GM23338 (cell line): ENCODE measurements at regions not wholly inside any gene's neighbourhood (a gene's known extent, or its start where the extent isn't known, plus 50 kb on each side); places are given as distances from the start of the nearest gene placed in this dataset.

Experiments used
- ATAC-seq: fragments of 200-7000 bp; cut with Tn5 transposase; 3 replicates; pipeline ENCODE4 v1.9.1; 2020
- DNase-seq: peaks from one replicate; pipeline ENCODE4 v3.0.0-alpha.2; 2015; ENCODE audit warnings: low spot score
- H2AFZ ChIP-seq: fragments of 200-600 bp; sonication (generic); 2 replicates; pipeline ENCODE4 v1.8.0; 2016; ENCODE audit warnings: antibody characterized with exemption, mild to moderate bottlenecking, moderate library complexity
- H3F3A ChIP-seq: fragments of 200-600 bp; sonication (generic); replicated peaks from 2 replicates; pipeline ENCODE4 v1.8.0; 2017; ENCODE audit warnings: antibody characterized with exemption, mixed run types, low read depth
- H3K27ac ChIP-seq: fragments of 200-600 bp; sonication (generic); 2 replicates; pipeline ENCODE4 v1.6.1; 2016; ENCODE audit warnings: low read depth
- H3K27me3 ChIP-seq: fragments of 200-600 bp; sonication (generic); 2 replicates; pipeline ENCODE4 v1.8.0; 2016; ENCODE audit warnings: mild to moderate bottlenecking, mixed run types, moderate library complexity; ENCODE audit not compliant: insufficient read depth
- H3K36me3 ChIP-seq: fragments of 200-600 bp; sonication (generic); 2 replicates; pipeline ENCODE4 v1.8.0; 2016; ENCODE audit warnings: mild to moderate bottlenecking; ENCODE audit not compliant: insufficient read depth
- H3K4me1 ChIP-seq: fragments of 200-600 bp; sonication (generic); 2 replicates; pipeline ENCODE4 v1.8.0; 2016; ENCODE audit warnings: mild to moderate bottlenecking, moderate library complexity; ENCODE audit not compliant: insufficient read depth
- H3K4me2 ChIP-seq: fragments of 200-600 bp; sonication (generic); 2 replicates; pipeline ENCODE4 v1.7.1; 2017; ENCODE audit warnings: mixed run types
- H3K4me3 ChIP-seq: fragments of 200-600 bp; sonication (generic); 2 replicates; pipeline ENCODE4 v1.6.1; 2016; ENCODE audit warnings: mixed run types
- H3K79me2 ChIP-seq: fragments of 200-600 bp; sonication (generic); replicated peaks from 2 replicates; pipeline ENCODE4 v1.8.0; 2017; ENCODE audit warnings: mild to moderate bottlenecking; ENCODE audit not compliant: insufficient read depth
- H3K9me2 ChIP-seq: fragments of 200-600 bp; sonication (generic); 2 replicates; pipeline ENCODE4 v1.8.0; 2017; ENCODE audit not compliant: insufficient read depth
- H4K20me1 ChIP-seq: fragments of 200-600 bp; sonication (generic); replicated peaks from 2 replicates; pipeline ENCODE4 v1.8.0; 2017; ENCODE audit warnings: mild to moderate bottlenecking; ENCODE audit not compliant: insufficient read depth
- H3K27ac Mint-ChIP-seq: 2 replicates; pipeline ENCODE4 v1.8.0; 2020; ENCODE audit warnings: inconsistent platforms, mild to moderate bottlenecking, moderate library complexity, mixed read lengths
- H3K27me3 Mint-ChIP-seq: 3 replicates; pipeline ENCODE4 v1.8.0; 2022; ENCODE audit warnings: low read depth, mild to moderate bottlenecking, moderate library complexity, mixed read lengths, inconsistent platforms; ENCODE audit not compliant: insufficient read depth, poor library complexity
- H3K36me3 Mint-ChIP-seq: 3 replicates; pipeline ENCODE4 v1.8.0; 2021; ENCODE audit warnings: low read depth, mild to moderate bottlenecking, inconsistent platforms, moderate library complexity, mixed read lengths
- H3K4me1 Mint-ChIP-seq: 3 replicates; pipeline ENCODE4 v1.8.0; 2020; ENCODE audit warnings: mild to moderate bottlenecking, inconsistent platforms, mixed read lengths
- H3K4me3 Mint-ChIP-seq: 3 replicates; pipeline ENCODE4 v1.8.0; 2021; ENCODE audit warnings: moderate library complexity, mild to moderate bottlenecking, inconsistent platforms, mixed read lengths
- H3K9me3 Mint-ChIP-seq: 3 replicates; pipeline ENCODE4 v1.8.0; 2020; ENCODE audit warnings: moderate library complexity, mild to moderate bottlenecking, inconsistent platforms, mixed read lengths
- CREB1 ChIP-seq: fragments of 250-450 bp; sonication (Bioruptor Pico); IDR thresholded peaks from 2 replicates; pipeline ENCODE4 v1.5.0; 2020; ENCODE audit warnings: low read depth, mild to moderate bottlenecking, moderate library complexity
- EZH2phosphoT487 ChIP-seq: fragments of 200-600 bp; sonication (generic); IDR thresholded peaks from one replicate; pipeline ENCODE4 v1.8.1; 2018; ENCODE audit warnings: antibody characterized with exemption; ENCODE audit not compliant: unreplicated experiment
- NANOG ChIP-seq: IDR thresholded peaks from 2 replicates; pipeline ENCODE4 v1.6.1; 2016; ENCODE audit warnings: antibody characterized with exemption, borderline replicate concordance
- POLR2AphosphoS5 ChIP-seq: IDR thresholded peaks from 2 replicates; pipeline ENCODE4 v1.6.1; 2016; ENCODE audit warnings: antibody characterized with exemption, low read depth
- STAT1 ChIP-seq: IDR thresholded peaks from one replicate; pipeline ENCODE4 v1.6.1; 2016; ENCODE audit warnings: antibody characterized with exemption; ENCODE audit not compliant: unreplicated experiment
- ZNF331 ChIP-seq: fragments of 250-450 bp; sonication (Bioruptor Pico); IDR thresholded peaks from 2 replicates; pipeline ENCODE4 v1.5.0; 2020; ENCODE audit warnings: low read depth, mild to moderate bottlenecking, moderate library complexity
- TF ChIP-seq, protein P1 (sequence below): fragments of 250-450 bp; sonication (Bioruptor Pico); IDR thresholded peaks from 2 replicates; pipeline ENCODE4 v1.5.0; 2020; ENCODE audit warnings: mild to moderate bottlenecking, moderate library complexity
- TF ChIP-seq, protein P2 (sequence below), 2 experiments: fragments of 200-600 bp in 1 of 2; sonication (generic) in 1 of 2; conservative IDR thresholded peaks; 2 replicates each; pipeline versions ENCODE4 v1.5.1 to v1.6.1; 2016 to 2017; ENCODE audit warnings: antibody characterized with exemption in 2 of 2, low read depth in 2 of 2, mild to moderate bottlenecking in 2 of 2, moderate library complexity in 1 of 2

DNA sequence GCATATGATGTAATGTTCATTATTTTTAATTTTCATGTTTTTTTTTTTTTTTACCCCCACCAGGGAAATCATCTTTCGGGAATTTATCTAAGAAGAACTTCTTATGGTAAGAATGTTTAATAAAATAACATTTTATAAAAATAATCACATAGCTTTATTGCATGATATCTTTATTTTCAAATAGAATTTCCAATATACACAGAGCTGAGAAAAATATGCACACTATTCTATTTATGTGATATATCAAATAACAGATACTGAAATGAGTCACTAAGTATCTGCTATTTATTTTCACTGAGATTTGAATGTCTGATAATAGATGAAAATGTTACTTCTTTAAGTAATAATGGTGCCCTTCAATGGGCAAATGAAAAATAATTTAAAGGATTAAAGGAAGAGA, 1217.3 kb downstream of the MAT2B start (continued):
- TF ChIP-seq, protein P1, sequence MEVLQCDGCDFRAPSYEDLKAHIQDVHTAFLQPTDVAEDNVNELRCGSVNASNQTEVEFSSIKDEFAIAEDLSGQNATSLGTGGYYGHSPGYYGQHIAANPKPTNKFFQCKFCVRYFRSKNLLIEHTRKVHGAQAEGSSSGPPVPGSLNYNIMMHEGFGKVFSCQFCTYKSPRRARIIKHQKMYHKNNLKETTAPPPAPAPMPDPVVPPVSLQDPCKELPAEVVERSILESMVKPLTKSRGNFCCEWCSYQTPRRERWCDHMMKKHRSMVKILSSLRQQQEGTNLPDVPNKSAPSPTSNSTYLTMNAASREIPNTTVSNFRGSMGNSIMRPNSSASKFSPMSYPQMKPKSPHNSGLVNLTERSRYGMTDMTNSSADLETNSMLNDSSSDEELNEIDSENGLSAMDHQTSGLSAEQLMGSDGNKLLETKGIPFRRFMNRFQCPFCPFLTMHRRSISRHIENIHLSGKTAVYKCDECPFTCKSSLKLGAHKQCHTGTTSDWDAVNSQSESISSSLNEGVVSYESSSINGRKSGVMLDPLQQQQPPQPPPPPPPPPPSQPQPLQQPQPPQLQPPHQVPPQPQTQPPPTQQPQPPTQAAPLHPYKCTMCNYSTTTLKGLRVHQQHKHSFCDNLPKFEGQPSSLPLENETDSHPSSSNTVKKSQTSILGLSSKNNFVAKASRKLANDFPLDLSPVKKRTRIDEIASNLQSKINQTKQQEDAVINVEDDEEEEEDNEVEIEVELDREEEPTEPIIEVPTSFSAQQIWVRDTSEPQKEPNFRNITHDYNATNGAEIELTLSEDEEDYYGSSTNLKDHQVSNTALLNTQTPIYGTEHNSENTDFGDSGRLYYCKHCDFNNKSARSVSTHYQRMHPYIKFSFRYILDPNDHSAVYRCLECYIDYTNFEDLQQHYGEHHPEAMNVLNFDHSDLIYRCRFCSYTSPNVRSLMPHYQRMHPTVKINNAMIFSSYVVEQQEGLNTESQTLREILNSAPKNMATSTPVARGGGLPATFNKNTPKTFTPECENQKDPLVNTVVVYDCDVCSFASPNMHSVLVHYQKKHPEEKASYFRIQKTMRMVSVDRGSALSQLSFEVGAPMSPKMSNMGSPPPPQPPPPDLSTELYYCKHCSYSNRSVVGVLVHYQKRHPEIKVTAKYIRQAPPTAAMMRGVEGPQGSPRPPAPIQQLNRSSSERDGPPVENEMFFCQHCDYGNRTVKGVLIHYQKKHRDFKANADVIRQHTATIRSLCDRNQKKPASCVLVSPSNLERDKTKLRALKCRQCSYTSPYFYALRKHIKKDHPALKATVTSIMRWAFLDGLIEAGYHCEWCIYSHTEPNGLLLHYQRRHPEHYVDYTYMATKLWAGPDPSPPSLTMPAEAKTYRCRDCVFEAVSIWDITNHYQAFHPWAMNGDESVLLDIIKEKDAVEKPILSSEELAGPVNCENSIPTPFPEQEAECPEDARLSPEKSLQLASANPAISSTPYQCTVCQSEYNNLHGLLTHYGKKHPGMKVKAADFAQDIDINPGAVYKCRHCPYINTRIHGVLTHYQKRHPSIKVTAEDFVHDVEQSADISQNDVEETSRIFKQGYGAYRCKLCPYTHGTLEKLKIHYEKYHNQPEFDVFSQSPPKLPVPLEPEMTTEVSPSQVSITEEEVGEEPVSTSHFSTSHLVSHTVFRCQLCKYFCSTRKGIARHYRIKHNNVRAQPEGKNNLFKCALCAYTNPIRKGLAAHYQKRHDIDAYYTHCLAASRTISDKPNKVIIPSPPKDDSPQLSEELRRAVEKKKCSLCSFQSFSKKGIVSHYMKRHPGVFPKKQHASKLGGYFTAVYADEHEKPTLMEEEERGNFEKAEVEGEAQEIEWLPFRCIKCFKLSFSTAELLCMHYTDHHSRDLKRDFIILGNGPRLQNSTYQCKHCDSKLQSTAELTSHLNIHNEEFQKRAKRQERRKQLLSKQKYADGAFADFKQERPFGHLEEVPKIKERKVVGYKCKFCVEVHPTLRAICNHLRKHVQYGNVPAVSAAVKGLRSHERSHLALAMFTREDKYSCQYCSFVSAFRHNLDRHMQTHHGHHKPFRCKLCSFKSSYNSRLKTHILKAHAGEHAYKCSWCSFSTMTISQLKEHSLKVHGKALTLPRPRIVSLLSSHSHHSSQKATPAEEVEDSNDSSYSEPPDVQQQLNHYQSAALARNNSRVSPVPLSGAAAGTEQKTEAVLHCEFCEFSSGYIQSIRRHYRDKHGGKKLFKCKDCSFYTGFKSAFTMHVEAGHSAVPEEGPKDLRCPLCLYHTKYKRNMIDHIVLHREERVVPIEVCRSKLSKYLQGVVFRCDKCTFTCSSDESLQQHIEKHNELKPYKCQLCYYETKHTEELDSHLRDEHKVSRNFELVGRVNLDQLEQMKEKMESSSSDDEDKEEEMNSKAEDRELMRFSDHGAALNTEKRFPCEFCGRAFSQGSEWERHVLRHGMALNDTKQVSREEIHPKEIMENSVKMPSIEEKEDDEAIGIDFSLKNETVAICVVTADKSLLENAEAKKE (CRISPR knock-in tag), result no peak

DNA sequence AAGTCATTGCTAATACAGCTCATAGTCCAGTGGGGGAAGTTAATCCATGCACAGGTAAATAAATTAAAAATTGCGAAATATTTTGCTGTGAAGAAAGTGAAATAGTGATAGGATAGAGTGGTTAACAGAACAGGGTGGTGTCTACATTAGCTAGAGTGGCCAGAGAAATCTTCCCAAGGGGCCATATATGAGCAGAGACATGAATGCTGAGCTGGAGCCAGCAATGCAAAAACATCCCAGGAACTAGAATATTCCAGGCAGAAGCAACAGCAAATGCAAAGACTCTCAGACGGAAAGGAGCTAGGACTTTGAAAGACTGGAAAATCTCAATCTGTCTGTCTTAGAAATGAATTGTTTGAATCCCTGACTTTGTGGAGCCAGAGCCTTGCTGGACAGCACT, 1221.6 kb downstream of the MAT2B start:
- no peaks in the 10 kb centered on the region for H3F3A ChIP-seq
- Mint-ChIP-seq H3K27me3 (no peaks in the 10 kb centered on the region), H3K4me3 (no peak overlapping the region), H3K27ac (no peak overlapping the region), H3K4me1 (no peaks in the 10 kb centered on the region), H3K36me3 (no peaks in the 10 kb centered on the region), H3K9me3 (no peaks in the 10 kb centered on the region)
- no peak overlapping the region for H2AFZ ChIP-seq
- ATAC-seq, result no peak
- no peak for DNase-seq
- no peaks in the 10 kb centered on the region for H4K20me1 ChIP-seq
- H3K4me1 ChIP-seq, result no peaks in the 10 kb centered on the region
- no peaks in the 10 kb centered on the region for H3K79me2 ChIP-seq
- no peak overlapping the region for H3K4me2 ChIP-seq
- H3K27me3 ChIP-seq, result no peaks in the 10 kb centered on the region
- H3K36me3 ChIP-seq, result no peaks in the 10 kb centered on the region
- H3K9me2 ChIP-seq, result no peaks in the 10 kb centered on the region
- H3K4me3 ChIP-seq, result no peak overlapping the region
- no peak overlapping the region for H3K27ac ChIP-seq
- TF ChIP-seq POLR2AphosphoS5, result no peak
- TF ChIP-seq STAT1, result no peak
- TF ChIP-seq, protein P1 (CRISPR knock-in tag), result no peak
- TF ChIP-seq, protein P2, sequence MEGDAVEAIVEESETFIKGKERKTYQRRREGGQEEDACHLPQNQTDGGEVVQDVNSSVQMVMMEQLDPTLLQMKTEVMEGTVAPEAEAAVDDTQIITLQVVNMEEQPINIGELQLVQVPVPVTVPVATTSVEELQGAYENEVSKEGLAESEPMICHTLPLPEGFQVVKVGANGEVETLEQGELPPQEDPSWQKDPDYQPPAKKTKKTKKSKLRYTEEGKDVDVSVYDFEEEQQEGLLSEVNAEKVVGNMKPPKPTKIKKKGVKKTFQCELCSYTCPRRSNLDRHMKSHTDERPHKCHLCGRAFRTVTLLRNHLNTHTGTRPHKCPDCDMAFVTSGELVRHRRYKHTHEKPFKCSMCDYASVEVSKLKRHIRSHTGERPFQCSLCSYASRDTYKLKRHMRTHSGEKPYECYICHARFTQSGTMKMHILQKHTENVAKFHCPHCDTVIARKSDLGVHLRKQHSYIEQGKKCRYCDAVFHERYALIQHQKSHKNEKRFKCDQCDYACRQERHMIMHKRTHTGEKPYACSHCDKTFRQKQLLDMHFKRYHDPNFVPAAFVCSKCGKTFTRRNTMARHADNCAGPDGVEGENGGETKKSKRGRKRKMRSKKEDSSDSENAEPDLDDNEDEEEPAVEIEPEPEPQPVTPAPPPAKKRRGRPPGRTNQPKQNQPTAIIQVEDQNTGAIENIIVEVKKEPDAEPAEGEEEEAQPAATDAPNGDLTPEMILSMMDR (conservative IDR thresholded peaks at IDR 0.05; ENCODE audit: low read depth in 2 of 2), result no peak
- no peak for TF ChIP-seq CREB1 (CRISPR knock-in tag)
- TF ChIP-seq NANOG, result no peak
- TF ChIP-seq EZH2phosphoT487, result no peak
- no peak for TF ChIP-seq ZNF331
